K562 (cell line): ENCODE measurements at regions not wholly inside any gene's neighbourhood (a gene's known extent, or its start where the extent isn't known, plus 50 kb on each side); places are given as distances from the start of the nearest gene placed in this dataset.

Experiments used
- ATAC-seq: fragments of 200-7000 bp; cut with Tn5 transposase; 3 replicates; pipeline ENCODE4 v1.9.1; 2020; ENCODE audit warnings: moderate library complexity
- BruUV-seq: library from RNA; stranded (reverse); fragments of 400-500 nt; replicated peaks from 2 replicates; lab custom pipeline; 2021; lab: Mats Ljungman, UMichigan
- CTCF ChIA-PET: fragments of 300-600 bp; formaldehyde crosslinking; extraction: SDS; loops from one replicate; lab custom pipeline; 2021; ENCODE audit warnings: low intra/inter-chr PET ratio; lab: Yijun Ruan, JAX
- POLR2A ChIA-PET: fragments of 300-600, 350-650 bp; sonication (Branson Sonifier 250); formaldehyde crosslinking; extraction: SDS; loops from one replicate; lab custom pipeline; 2021; ENCODE audit warnings: antibody characterized with exemption, inconsistent platforms; lab: Yijun Ruan, JAX
- DNase-seq, 4 experiments: peaks; one replicate each; pipeline versions ENCODE4 v3.0.0 to v3.0.0-alpha.2; 2011 to 2018; ENCODE audit warnings: low spot score in 3 of 4, mixed read lengths in 3 of 4; ENCODE audit errors: extremely low read depth in 1 of 4
- FAIRE-seq: peaks from 2 replicates; lab custom pipeline; 2011; peaks lifted over from hg19 to GRCh38; lab: Jason Lieb, UNC
- H2AFZ ChIP-seq: 2 replicates; pipeline ENCODE4 v1.6.0; 2011; ENCODE audit warnings: low read depth, low read length, control low read depth, inconsistent platforms
- H3K27ac ChIP-seq: fragments of 200-600 bp; 3 replicates; pipeline ENCODE4 v1.8.0; 2011; ENCODE audit warnings: low read depth, mild to moderate bottlenecking, control low read depth, inconsistent platforms, low read length, moderate library complexity, mixed read lengths; ENCODE audit errors: extremely low read depth
- H3K27me3 ChIP-seq, 2 experiments: fragments of 300-600 bp in 1 of 2; 2 replicates in 1 of 2; 3 replicates in 1 of 2; pipeline versions ENCODE4 v1.6.0 to v1.8.0; 2011; ENCODE audit warnings: inconsistent platforms in 2 of 2, low read length in 2 of 2, mild to moderate bottlenecking in 1 of 2, mixed read lengths in 1 of 2, moderate library complexity in 1 of 2; ENCODE audit not compliant: control insufficient read depth in 2 of 2, insufficient read depth in 2 of 2
- H3K36me3 ChIP-seq: fragments of 300-600 bp; 3 replicates; pipeline ENCODE4 v1.8.0; 2011; ENCODE audit warnings: mild to moderate bottlenecking, low read length, inconsistent platforms; ENCODE audit not compliant: control insufficient read depth, insufficient read depth
- H3K4me1 ChIP-seq, 2 experiments: fragments of 200-600 bp in 1 of 2; replicated peaks in 1 of 2; 2 replicates in 1 of 2; 3 replicates in 1 of 2; pipeline versions ENCODE4 v1.5.1 to v1.8.0; 2011; ENCODE audit warnings: inconsistent platforms in 2 of 2, low read length in 2 of 2, mild to moderate bottlenecking in 1 of 2, mixed read lengths in 1 of 2, moderate library complexity in 1 of 2; ENCODE audit not compliant: control insufficient read depth in 2 of 2, insufficient read depth in 2 of 2
- H3K4me2 ChIP-seq: 2 replicates; pipeline ENCODE4 v1.6.1; 2011; ENCODE audit warnings: low read length, control low read depth, inconsistent platforms, mixed read lengths; ENCODE audit not compliant: insufficient read depth
- H3K4me3 ChIP-seq: fragments of 200-600 bp; sonication (generic), shearing (Covaris generic); 2 replicates; pipeline ENCODE4 v1.5.1; 2016; ENCODE audit warnings: control low read depth, inconsistent platforms
- H3K79me2 ChIP-seq: fragments of 200-600 bp; 3 replicates; pipeline ENCODE4 v1.8.0; 2011; ENCODE audit warnings: low read length, inconsistent platforms; ENCODE audit not compliant: control insufficient read depth, insufficient read depth
- H3K9ac ChIP-seq, 2 experiments: 2 replicates each; pipeline versions ENCODE4 v1.6.0 to v1.6.1; 2011; ENCODE audit warnings: low read depth in 2 of 2, low read length in 2 of 2, control low read depth in 1 of 2, inconsistent platforms in 1 of 2, mild to moderate bottlenecking in 1 of 2, mixed read lengths in 1 of 2; ENCODE audit not compliant: insufficient read depth in 1 of 2
- H3K9me1 ChIP-seq: one replicate; pipeline ENCODE4 v1.6.0; 2011; ENCODE audit warnings: inconsistent platforms, mild to moderate bottlenecking, low read length, moderate library complexity; ENCODE audit not compliant: control insufficient read depth, insufficient read depth
- H3K9me3 ChIP-seq: replicated peaks from 2 replicates; pipeline ENCODE4 v1.5.1; 2011; ENCODE audit warnings: low read depth, low read length, inconsistent platforms; ENCODE audit not compliant: control insufficient read depth, insufficient read depth
- H4K20me1 ChIP-seq: replicated peaks from 2 replicates; pipeline ENCODE4 v1.6.1; 2011; ENCODE audit warnings: low read length, inconsistent platforms, mixed read lengths; ENCODE audit not compliant: control insufficient read depth, insufficient read depth
- CBFB ChIP-seq: sonication (generic); formaldehyde crosslinking; IDR thresholded peaks from 2 replicates; pipeline ENCODE4 v1.4.0; 2020; ENCODE audit warnings: mild to moderate bottlenecking, missing genetic modification reagents
- HMBOX1 ChIP-seq: sonication (generic); IDR thresholded peaks from 2 replicates; pipeline ENCODE4 v1.6.1; 2016
- KLF13 ChIP-seq: fragments of 450-650 bp; IDR thresholded peaks from 2 replicates; pipeline ENCODE4 v1.6.1; 2016; ENCODE audit warnings: missing genetic modification characterization, low read depth, mild to moderate bottlenecking, missing compliant biosample characterization, moderate library complexity, borderline replicate concordance
- KLF16 ChIP-seq: IDR thresholded peaks from 2 replicates; pipeline ENCODE4 v1.6.1; 2016; ENCODE audit warnings: antibody characterized with exemption
- MEF2A ChIP-seq: IDR thresholded peaks from 2 replicates; pipeline ENCODE4 v1.6.1; 2011; ENCODE audit warnings: low read depth, mild to moderate bottlenecking, low read length, moderate library complexity; ENCODE audit not compliant: control insufficient read depth
- NR2C1 ChIP-seq, 2 experiments: fragments of 450-650 bp; IDR thresholded peaks; 2 replicates each; pipeline ENCODE4 v1.6.1; 2017; ENCODE audit warnings: mild to moderate bottlenecking in 2 of 2, antibody characterized with exemption in 1 of 2, inconsistent platforms in 1 of 2, missing compliant biosample characterization in 1 of 2, missing genetic modification characterization in 1 of 2
- PREB ChIP-seq: sonication (generic); formaldehyde crosslinking; IDR thresholded peaks from 2 replicates; pipeline ENCODE4 v1.8.1; 2023; ENCODE audit warnings: mild to moderate bottlenecking, missing genetic modification reagents
- ZKSCAN3 ChIP-seq: fragments of 250-450 bp; sonication (Bioruptor Pico); IDR thresholded peaks from 2 replicates; pipeline ENCODE4 v1.4.0; 2020
- WGBS: fragments of 100-300 bp; shearing (Covaris generic); methylation state at CpG from one replicate; pipeline ENCODE4 v1.1.6; 2016; ENCODE audit warnings: low coverage, mixed read lengths; ENCODE audit not compliant: insufficient coverage; ENCODE audit errors: missing lambda C conversion rate; 5-methylcytosine and 5-hydroxymethylcytosine counted together
- in situ Hi-C: fragments of 300-500 bp; cut with MboI; formaldehyde crosslinking; loops from 4 replicates; pipeline ENCODE4 v1.15.0; 2018; ENCODE audit warnings: inconsistent platforms, mixed read lengths
- intact Hi-C: fragments of 100-400 bp; cut with micrococcal nuclease; formaldehyde crosslinking; loops from 2 replicates; pipeline ENCODE4 v1.14.2; 2022

GRCh38 chr1:189941922-189942321, 535.7 kb downstream of the BRINP3 start (continued):
- TF ChIP-seq HMBOX1 (no peak), NR2C1 (IDR thresholded peaks at IDR 0.05) (no peak), NR2C1 (tag; IDR thresholded peaks at IDR 0.05) (no peak), MEF2A (no peak), ZKSCAN3 (no peak)
- TF ChIP-seq, all 486 proteins: peak for 0

- ChIA-PET CTCF (no interaction called here), POLR2A (no interaction called here)
- no peak for TF ChIP-seq PREB
- no peak for TF ChIP-seq CBFB (CRISPR knock-in tag)
- TF ChIP-seq KLF16 = no peak
- TF ChIP-seq KLF13 (tag) = no peak
Measured at GRCh38 chr1:189958756-189959155, 518.9 kb downstream of the BRINP3 start.

More at GRCh38 chr1:189958756-189959155, 518.9 kb downstream of the BRINP3 start:
- Histone ChIP-seq H3K79me2 (no peaks in the 10 kb centered on the region), H3K27me3 (no peaks in the 10 kb centered on the region), H4K20me1 (no peaks in the 10 kb centered on the region), H3K36me3 (no peaks in the 10 kb centered on the region), H3K9me1 (no peaks in the 10 kb centered on the region), H3K27ac (no peak overlapping the region), H3K4me3 (no peak overlapping the region), H2AFZ (no peak overlapping the region), H3K9me3 (peaks cover 2% of the 10 kb centered on the region; the same call in 1 of the 2 replicates), H3K4me1 (no peaks in the 10 kb centered on the region), H3K9ac (no peak overlapping the region), H3K4me2 (no peak overlapping the region)
- FAIRE-seq (no peak), ATAC-seq (no peak), DNase-seq (no peak)
- no TSS peak for BruUV-seq
- in situ Hi-C loops (no loop called here), intact Hi-C loops (no loop called here)
- 0% methylated on average over 1 of the region's 1 CpG for WGBS
